Breast epithelium (tissue), 3 donors: ENCODE measurements at regions not wholly inside any gene's neighbourhood (a gene's known extent, or its start where the extent isn't known, plus 50 kb on each side); places are given as distances from the start of the nearest gene placed in this dataset.

Source experiments
- POLR2AphosphoS5 ChIP-seq, 3 donors: sonication (generic); formaldehyde crosslinking; IDR thresholded peaks; one replicate each; pipeline ENCODE4 v1.6.1; 2017; ENCODE audit warnings: antibody characterized with exemption in 3 of 3
- TF ChIP-seq, protein P1 (sequence below), 3 donors: fragments of 450-650 bp; IDR thresholded peaks; one replicate each; pipeline ENCODE4 v1.5.1; 2016 to 2017; ENCODE audit warnings: antibody characterized with exemption in 3 of 3, mild to moderate bottlenecking in 3 of 3, moderate library complexity in 3 of 3

- TF ChIP-seq, protein P1, sequence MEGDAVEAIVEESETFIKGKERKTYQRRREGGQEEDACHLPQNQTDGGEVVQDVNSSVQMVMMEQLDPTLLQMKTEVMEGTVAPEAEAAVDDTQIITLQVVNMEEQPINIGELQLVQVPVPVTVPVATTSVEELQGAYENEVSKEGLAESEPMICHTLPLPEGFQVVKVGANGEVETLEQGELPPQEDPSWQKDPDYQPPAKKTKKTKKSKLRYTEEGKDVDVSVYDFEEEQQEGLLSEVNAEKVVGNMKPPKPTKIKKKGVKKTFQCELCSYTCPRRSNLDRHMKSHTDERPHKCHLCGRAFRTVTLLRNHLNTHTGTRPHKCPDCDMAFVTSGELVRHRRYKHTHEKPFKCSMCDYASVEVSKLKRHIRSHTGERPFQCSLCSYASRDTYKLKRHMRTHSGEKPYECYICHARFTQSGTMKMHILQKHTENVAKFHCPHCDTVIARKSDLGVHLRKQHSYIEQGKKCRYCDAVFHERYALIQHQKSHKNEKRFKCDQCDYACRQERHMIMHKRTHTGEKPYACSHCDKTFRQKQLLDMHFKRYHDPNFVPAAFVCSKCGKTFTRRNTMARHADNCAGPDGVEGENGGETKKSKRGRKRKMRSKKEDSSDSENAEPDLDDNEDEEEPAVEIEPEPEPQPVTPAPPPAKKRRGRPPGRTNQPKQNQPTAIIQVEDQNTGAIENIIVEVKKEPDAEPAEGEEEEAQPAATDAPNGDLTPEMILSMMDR (IDR thresholded peaks at IDR 0.05), result no peak
- TF ChIP-seq POLR2AphosphoS5 (IDR thresholded peaks at IDR 0.05), result no peak
Observed at GRCh38 chr2:184394642-184395041, 203.7 kb upstream of the ZNF804A start.
